ENCODE measurements at regions not wholly inside any gene's neighbourhood (a gene's known extent, or its start where the extent isn't known, plus 50 kb on each side); places are given as distances from the start of the nearest gene placed in this dataset.

DNA sequence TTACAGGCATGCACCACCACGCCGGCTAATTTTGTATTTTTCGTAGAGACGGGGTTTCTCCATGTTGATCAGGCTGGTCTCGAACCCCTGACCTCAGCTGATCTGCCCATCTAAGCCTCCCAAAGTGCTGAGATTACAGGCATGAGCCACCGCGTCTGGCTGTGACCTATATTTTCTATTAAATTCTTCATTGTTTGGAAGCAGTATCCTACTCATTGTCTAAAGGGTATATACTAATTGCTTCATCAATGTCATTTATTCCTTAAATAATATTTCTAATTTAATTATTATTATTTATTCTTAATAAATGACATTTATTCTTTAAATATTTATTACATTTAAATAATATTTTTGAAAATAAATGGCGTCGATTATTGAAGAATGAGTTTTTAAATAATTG, 817.3 kb upstream of the API5 start:
- H3K4me1 ChIP-seq (ENCODE audit: low read length), result no peaks in the 10 kb centered on the region
- no peaks in the 10 kb centered on the region for H3K27me3 ChIP-seq (ENCODE audit: low read depth, low read length)
- no peak overlapping the region for H2AFZ ChIP-seq (ENCODE audit: low read depth, low read length)
- no peak overlapping the region for H3K27ac ChIP-seq (ENCODE audit: low read length)
- no peak overlapping the region for H3K4me2 ChIP-seq (ENCODE audit: low read length)
- no peak overlapping the region for H3K4me3 ChIP-seq (ENCODE audit: low read length)
- no peaks in the 10 kb centered on the region for H3K36me3 ChIP-seq (replicated peaks; ENCODE audit: low read depth, low read length)
- no peaks in the 10 kb centered on the region for H3K79me2 ChIP-seq (ENCODE audit: low read length)
- no peak for TF ChIP-seq CTCF (IDR thresholded peaks at IDR 0.05; ENCODE audit: low read depth, low read length)
- no peak for TF ChIP-seq EZH2phosphoT487 (IDR thresholded peaks at IDR 0.05; ENCODE audit: low read depth)
- no peaks in the 10 kb centered on the region for H4K20me1 ChIP-seq (ENCODE audit: insufficient read depth, low read length)
- no peaks in the 10 kb centered on the region for H3K9me3 ChIP-seq (ENCODE audit: insufficient read depth, low read length)
- H3K9ac ChIP-seq (ENCODE audit: low read length), result no peak overlapping the region

- Histone ChIP-seq H3K27me3 (ENCODE audit: low read depth, low read length) (no peaks in the 10 kb centered on the region), H2AFZ (ENCODE audit: low read depth, low read length) (no peak overlapping the region)
- TF ChIP-seq CTCF (IDR thresholded peaks at IDR 0.05; ENCODE audit: low read depth, low read length), result no peak
- no peak for TF ChIP-seq EZH2phosphoT487 (IDR thresholded peaks at IDR 0.05; ENCODE audit: low read depth)
Observed at GRCh38 chr11:42498971-42499370, 812.8 kb upstream of the API5 start.

GRCh38 chr11:42502151-42502550, 809.6 kb upstream of the API5 start:
- no peak overlapping the region for H3K9ac ChIP-seq (ENCODE audit: low read length)
- no peaks in the 10 kb centered on the region for H3K4me1 ChIP-seq (ENCODE audit: low read length)
- no peak overlapping the region for H3K4me2 ChIP-seq (ENCODE audit: low read length)
- H3K9me3 ChIP-seq (ENCODE audit: insufficient read depth, low read length), result no peaks in the 10 kb centered on the region
- H2AFZ ChIP-seq (ENCODE audit: low read depth, low read length), result no peak overlapping the region
- no peaks in the 10 kb centered on the region for H3K79me2 ChIP-seq (ENCODE audit: low read length)
- H3K4me3 ChIP-seq (ENCODE audit: low read length), result no peak overlapping the region
- H3K36me3 ChIP-seq (replicated peaks; ENCODE audit: low read depth, low read length), result no peaks in the 10 kb centered on the region
- H3K27ac ChIP-seq (ENCODE audit: low read length), result no peak overlapping the region
- no peaks in the 10 kb centered on the region for H4K20me1 ChIP-seq (ENCODE audit: insufficient read depth, low read length)
- TF ChIP-seq CTCF (IDR thresholded peaks at IDR 0.05; ENCODE audit: low read depth, low read length) (no peak), EZH2phosphoT487 (IDR thresholded peaks at IDR 0.05; ENCODE audit: low read depth) (no peak)
- no peaks in the 10 kb centered on the region for H3K27me3 ChIP-seq (ENCODE audit: low read depth, low read length)

More at GRCh38 chr11:42498971-42499370, 812.8 kb upstream of the API5 start:
- no peaks in the 10 kb centered on the region for H3K79me2 ChIP-seq (ENCODE audit: low read length)
- no peak overlapping the region for H3K4me2 ChIP-seq (ENCODE audit: low read length)
- H3K9ac ChIP-seq (ENCODE audit: low read length), result no peak overlapping the region
- H3K36me3 ChIP-seq (replicated peaks; ENCODE audit: low read depth, low read length), result no peaks in the 10 kb centered on the region
- H4K20me1 ChIP-seq (ENCODE audit: insufficient read depth, low read length), result no peaks in the 10 kb centered on the region
- H3K27ac ChIP-seq (ENCODE audit: low read length), result no peak overlapping the region
- no peaks in the 10 kb centered on the region for H3K9me3 ChIP-seq (ENCODE audit: insufficient read depth, low read length)
- no peaks in the 10 kb centered on the region for H3K4me1 ChIP-seq (ENCODE audit: low read length)
- no peak overlapping the region for H3K4me3 ChIP-seq (ENCODE audit: low read length)

DNA sequence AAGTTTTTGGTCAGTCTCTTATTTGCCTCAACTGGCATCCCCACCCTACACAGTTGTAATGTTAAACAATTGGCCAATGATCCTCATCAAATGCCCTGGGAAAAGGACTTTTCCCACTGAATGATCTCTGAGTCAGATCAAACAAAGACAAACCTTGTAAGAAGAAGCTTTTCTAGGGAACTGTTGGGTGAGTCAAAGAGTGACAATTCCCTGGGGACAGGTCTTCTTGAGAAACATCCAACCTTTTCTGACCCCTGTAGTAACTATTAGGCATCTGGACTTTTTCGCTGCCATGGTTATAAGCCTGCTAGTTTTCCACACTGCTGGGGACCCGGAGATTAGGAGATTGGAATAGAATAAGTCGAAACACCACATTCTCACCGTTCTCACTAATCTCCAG, 789.8 kb upstream of the API5 start:
- peaks cover 7% of the 10 kb centered on the region for H3K4me1 ChIP-seq (ENCODE audit: low read length)
- no peak overlapping the region for H2AFZ ChIP-seq (ENCODE audit: low read depth, low read length)
- no peaks in the 10 kb centered on the region for H3K36me3 ChIP-seq (replicated peaks; ENCODE audit: low read depth, low read length)
- no peaks in the 10 kb centered on the region for H4K20me1 ChIP-seq (ENCODE audit: insufficient read depth, low read length)
- TF ChIP-seq CTCF (IDR thresholded peaks at IDR 0.05; ENCODE audit: low read depth, low read length), result no peak
- TF ChIP-seq EZH2phosphoT487 (IDR thresholded peaks at IDR 0.05; ENCODE audit: low read depth), result no peak
- H3K27me3 ChIP-seq (ENCODE audit: low read depth, low read length), result 0 out of 2 replicates have a peak, but pooled peaks cover 3% of the 10 kb centered on the region
- H3K27ac ChIP-seq (ENCODE audit: low read length), result no peak overlapping the region
- no peak overlapping the region for H3K4me3 ChIP-seq (ENCODE audit: low read length)
- H3K79me2 ChIP-seq (ENCODE audit: low read length), result no peaks in the 10 kb centered on the region
- no peak overlapping the region for H3K4me2 ChIP-seq (ENCODE audit: low read length)
- no peaks in the 10 kb centered on the region for H3K9me3 ChIP-seq (ENCODE audit: insufficient read depth, low read length)
- H3K9ac ChIP-seq (ENCODE audit: low read length), result no peak overlapping the region

Measured in OCI-LY3 (cell line).